NOMO-1 treated with dmso at 0.1 percent for 144 hours (cell line): ENCODE measurements at regions not wholly inside any gene's neighbourhood (a gene's known extent, or its start where the extent isn't known, plus 50 kb on each side); places are given as distances from the start of the nearest gene placed in this dataset.

Source experiments
- DNase-seq: peaks from one replicate; lab custom pipeline; 2025; ENCODE audit not compliant: unreplicated experiment; lab: John Stamatoyannopoulos, UW

DNA sequence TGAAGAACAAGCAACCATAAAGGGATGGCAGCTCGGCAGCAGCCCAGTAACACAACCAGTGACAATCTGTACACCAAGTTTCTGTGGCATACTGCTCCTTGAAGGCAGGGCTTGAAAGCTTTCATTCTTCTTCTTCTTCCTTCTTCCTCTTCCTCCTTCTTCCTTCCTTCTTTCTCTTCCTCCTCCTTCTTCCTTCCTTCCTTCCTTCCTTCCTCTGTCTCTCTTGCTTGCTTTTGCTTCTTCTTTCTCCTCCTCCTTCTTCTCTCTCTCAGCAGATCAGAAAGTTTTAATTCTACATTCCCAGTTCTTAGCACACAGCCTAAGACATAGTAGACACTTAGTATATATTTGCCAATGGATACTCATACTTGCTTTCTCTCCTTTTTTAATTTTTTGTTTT is 95.9 kb downstream of the GLUL start:
- DNase-seq: no peak

DNA sequence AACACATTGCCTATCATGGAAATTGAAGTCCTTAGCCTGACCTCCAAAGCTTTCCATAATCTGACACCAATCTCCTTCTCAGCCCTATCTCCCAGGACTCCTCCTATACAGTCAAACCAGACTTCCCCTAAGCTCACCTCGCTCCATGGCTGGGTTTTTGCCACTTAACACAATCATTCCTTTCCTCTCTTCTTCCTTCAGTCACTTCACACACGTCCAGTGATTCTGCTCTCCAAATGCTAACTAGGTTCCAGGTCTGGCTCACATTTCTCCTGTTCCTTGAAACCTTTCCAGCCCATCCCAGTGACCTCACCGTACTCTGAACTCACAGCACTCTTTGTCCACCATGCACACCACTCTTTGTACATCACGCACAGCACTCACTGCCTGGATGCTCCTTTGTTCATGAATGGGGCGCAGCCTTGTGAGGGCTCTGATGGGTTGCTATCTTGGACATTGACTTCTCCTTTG is 98.4 kb downstream of the GLUL start:
- no peak for DNase-seq

DNA sequence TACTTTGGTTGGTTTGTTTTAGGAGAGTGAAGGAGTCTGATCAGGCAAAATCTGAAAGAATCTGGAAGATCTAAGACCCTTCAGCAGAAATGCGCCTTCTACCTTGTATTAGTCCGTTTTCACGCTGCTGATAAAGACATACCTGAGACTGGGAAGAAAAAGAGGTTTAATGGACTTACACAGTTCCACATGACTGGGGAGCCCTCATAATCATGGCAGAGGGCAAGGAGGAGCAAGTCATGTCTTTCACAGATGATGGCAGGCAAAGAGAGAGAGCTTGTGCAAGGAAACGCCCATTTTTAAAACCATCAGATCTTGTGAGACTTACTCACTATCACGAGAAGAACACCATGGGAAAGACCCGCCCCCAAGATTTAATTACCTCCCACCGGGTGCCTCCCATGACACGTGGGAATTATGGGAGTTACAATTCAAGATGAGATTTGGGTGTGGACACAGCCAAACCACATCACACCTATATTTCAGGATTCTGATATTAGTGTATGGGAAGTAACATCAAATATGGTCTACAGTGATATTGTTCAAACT is 99.3 kb downstream of the GLUL start:
- no peak for DNase-seq

DNA sequence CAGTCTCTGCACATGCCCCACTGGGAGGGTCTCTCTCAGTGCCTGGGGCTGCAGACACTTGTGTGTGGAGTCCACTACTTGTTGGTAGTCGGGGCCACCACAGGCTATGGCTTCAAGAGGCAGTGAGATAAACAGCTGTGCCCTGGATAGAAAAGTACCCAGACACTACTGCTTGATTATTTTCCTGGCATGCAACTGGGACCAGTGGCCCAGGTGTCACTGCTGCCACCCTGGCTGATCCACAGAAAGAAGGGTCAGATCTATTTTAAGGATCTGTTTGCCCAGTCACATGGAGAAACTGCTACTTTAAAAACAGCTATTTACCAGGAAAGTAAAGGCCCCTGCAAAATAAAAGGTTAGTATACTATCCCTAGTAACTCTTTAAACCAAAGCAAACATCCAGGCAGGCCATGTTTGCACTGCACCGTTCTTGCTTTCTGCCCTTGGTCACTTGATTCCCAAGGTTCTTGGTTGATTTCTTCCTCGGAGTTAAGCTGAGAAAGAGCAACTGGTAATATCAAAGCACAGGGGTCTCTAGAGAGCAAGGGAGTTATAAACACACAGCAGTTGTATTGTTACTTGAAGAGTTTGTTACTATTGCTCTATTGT is 99.9 kb downstream of the GLUL start:
- DNase-seq: no peak

DNA sequence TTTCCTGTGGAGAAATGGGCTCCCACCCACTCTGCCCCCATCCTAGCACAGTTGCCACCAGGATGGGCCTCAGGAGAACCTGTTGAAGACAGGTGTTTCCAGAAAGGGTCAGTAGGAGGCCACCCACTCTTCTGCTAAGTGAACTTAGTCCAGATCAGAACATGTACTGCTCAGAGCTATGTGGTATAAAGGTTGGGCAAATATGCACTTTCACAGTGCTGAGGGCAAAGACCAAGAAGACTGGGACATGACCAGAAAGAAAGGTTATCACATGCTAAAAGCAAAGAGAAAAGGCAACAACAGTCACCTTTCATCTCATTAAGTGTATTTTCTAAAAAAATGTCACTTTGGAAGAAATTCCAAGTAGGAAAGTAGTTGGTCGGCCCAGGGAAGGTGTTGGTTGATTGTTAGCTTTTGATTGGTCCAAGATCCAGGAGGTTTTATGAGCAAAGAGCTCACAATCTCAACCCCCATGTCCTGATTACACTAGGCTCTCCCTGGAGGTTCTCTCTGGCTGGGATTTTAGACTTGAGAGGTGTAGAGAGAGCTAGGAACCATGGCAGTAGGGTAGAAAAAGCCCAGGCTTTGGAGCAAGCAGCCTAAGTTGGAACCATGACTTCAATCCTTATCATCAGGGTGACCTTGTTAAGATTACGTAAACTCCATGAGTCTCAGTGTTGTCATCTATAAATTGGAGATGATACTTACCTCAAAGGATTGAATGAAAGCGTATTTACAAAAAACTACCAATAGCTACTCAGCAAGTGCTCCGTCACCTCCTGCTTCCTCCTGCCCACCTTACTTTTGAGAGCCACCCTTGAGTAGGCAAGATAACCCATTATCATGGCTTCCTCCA is 102.6 kb downstream of the GLUL start:
- no peak for DNase-seq

- no peak for DNase-seq
Observed at GRCh38 chr1:182286761-182287160, 104.8 kb downstream of the GLUL start.

GRCh38 chr1:182283746-182284544 is 107.6 kb downstream of the GLUL start:
- no peak for DNase-seq

DNA sequence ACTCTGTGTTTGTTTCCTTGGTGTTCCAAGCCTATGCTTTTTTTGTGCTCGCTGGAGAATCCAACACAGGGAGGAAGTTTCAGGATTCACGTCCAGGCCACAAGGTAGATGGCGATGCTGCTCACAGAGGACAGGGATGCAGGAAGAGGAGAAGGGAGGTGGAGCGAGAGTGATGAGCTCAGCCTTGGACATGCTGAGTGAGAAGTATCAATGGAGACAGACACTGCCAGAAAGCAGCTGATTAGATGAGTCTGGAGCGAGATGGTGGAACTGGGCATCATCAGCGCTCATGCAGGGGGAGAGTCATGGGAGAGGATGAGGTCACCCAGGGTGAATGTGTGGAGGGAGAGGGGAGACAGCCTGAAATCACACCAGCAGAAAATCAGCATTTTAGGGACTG is 110.0 kb downstream of the GLUL start:
- no peak for DNase-seq

GRCh38 chr1:182280504-182280900 is 111.1 kb downstream of the GLUL start:
- no peak for DNase-seq

DNA sequence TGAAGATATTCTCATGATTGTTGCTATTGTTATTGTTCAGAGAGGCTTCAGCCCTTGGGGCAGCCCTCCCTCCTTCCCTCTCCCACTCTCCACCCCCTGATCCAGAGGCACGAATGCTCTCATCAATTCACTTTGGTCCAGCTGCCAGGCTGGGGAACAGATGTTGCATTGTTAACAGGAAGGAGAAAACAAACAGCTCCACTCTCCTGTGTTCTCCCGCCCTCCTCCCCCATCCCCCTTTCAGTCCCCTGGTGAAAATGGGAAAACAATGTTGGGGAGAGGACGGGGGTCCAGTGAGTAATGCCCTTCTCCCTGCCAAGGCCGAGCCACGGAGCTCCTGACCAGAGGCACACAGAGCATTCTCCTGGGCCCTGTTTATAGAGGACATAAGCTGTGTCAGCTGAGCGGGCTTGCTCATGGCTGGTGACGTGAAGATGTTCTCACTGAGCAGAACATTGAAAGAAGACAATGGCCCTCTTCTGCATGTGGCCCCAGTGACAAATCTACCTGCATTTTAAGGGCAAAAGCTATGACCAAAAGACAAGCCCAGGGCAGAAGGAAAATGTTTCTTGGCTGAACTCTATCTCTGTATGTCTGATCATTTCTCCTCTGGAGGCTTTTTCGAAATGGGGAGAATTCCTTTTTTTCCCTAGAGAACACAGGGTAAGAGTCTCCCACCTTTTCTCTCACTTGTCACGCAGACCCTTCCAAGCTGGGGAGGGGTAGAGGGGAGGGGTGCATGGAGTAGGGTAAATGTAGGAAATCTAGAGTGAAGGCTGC is 111.7 kb downstream of the GLUL start:
- no peak for DNase-seq

DNA sequence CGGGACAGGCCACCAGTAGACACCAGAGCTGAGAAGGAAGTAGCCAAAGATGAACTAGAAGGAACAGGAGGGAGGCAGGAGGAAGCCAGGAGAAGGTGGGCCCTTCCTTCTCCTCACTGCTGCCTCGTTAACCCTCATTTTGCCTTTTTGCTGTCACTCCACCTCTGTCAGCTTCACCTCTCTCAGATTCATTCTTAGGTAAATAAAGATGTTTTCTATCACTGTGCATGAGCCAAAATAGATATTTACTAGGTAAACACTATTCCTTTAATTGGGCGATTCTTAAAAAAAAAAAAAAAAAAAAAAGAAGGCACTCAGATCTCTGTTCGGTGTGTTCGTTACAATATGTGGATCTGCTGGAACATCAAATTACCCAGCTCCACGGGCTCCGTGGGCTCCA is 112.3 kb downstream of the GLUL start:
- no peak for DNase-seq

DNA sequence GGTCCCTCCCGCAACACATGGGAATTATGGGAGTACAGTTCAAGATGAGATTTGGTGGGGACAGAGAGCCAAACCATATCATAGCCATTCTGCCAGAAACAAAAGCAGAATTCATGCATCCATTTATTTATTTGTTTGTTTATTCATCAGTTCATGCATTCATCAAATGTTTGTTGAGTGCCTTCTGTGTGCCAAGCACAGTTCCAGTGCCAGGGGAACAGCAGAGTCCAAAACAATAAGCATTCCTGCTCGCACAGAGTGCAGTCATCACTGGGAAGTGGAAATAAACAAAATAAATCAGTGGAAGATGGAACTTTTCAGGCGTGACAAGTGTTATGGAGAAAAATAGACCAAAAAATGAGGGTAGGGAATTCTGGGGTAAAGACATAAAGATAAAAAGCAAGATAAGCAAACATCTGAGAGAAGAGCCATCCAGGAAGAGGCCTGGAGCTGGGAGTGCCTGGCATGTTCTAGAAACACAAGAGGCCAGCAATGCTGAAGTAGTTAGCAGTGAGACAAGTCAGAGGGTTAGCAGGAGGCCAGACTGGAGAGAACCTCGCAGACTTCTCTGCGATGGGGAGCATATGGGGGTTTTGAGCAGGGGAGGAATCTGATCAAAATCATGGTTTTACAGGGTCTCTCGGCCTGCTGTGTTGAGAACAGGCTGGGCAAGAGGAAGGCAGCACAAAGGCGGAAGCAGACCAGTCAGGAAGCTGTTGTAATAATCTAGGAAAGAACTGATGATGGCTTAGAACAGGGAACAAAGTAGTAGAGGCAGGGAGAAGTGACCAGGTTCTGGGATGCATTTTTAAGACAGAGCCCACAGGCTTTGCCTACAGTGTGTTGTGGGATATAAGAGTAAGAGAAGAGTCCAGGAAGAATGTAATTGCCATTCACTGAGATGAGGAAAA is 113.2 kb downstream of the GLUL start:
- DNase-seq: no peak

- DNase-seq: no peak
Observed at GRCh38 chr1:182275271-182275670, 116.3 kb downstream of the GLUL start.

DNA sequence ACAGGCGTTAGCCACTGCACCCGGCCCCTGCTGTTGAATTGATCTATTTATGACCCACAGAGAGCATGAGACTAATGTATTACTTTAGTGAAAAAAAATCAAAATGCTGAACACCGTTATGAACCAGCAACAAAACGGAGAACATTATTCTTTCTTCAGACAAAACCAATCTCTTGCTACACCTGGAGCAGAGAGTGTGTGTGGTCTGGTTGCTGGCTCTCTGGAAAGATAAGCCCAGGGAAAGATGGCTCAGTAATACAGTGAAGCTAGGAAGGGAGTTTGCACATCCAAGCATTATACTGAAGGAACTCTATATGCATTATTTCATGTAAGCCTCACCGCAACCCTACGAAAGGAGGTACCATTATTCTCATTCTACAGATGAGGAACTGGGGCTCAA is 117.0 kb downstream of the GLUL start:
- no peak for DNase-seq

GRCh38 chr1:182270731-182271130 is 120.9 kb downstream of the GLUL start:
- no peak for DNase-seq

DNA sequence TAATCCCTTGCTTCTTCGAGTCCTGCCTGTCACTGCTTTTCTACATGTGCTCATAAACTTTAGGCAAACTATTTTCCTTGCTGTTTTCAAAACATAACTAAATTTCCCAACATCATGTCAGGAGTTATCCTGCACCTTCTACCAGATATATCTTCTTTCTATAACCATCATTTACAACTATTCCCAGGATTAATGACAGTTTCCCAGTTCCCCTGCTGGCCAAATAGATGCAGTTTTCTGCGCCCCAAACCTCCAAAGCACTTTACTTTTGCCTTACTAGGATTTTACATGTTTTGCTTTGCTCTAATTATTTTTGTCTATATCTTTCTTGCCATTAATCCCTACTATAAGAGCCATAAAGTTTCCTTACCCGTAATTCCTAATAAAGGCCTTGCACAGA is 122.5 kb downstream of the GLUL start:
- DNase-seq: no peak

DNA sequence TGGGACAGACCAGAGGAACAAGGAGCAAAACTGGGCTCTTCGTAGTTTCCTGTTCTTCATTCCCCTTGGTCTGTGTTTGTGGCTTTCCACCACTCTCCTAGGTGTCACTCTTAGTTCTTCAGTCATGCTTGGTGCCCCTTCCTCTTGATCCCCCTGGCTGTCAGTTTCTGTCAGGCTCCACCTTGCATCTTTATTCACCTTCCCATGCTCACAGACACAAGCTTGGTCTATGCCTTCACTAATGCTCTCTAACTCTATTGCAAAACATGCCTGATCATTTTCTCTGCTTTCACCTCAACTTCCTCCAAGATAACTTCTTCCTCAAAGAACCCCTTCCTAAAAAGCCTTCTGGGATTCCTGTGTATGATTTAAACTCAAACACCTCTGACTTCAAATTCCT is 122.9 kb downstream of the GLUL start:
- peak; percentile 24 for DNase-seq

- no peak for DNase-seq
Observed at GRCh38 chr1:182264185-182264584, 127.4 kb downstream of the GLUL start.

DNA sequence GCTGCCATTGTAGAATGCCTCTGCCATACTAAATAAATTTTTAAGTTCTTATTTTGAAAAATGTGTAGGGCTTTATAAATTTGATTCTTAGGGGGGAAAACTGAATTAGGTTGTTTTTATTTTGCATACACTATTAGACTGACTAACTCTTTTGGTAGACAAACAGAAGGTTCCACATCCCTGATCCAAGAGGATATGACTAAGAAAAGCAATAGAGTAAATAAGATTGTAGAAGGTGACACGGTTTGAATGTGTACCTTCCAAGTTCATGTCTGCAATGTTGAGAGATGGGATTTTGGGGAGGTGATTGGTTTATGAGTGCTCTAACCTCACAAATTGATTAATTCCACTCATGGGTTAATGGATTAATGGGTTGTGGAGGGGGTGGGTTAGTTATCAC is 127.9 kb downstream of the GLUL start:
- DNase-seq: no peak

DNA sequence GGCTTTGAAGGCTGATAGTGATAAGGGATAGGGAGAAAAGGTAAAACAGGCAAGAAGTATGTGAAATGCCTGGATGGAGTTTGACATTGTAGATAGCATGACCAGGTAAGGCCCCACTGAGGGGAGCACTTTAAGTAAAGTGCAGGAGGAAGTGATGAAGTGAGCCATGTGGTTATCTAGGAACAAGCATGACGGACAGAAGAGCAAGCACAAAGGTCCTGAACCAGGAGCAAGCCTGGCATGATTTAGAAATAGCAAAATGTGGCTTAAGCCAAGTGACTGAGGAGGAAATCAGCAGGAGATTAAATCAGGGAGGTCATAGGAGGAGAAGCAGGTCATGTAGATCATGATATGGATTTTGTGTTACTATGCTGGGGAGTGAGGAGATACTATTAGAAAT is 129.2 kb downstream of the GLUL start:
- DNase-seq: no peak
